22Rv1 (cell line): ENCODE measurements at regions not wholly inside any gene's neighbourhood (a gene's known extent, or its start where the extent isn't known, plus 50 kb on each side); places are given as distances from the start of the nearest gene placed in this dataset.

ENCODE experiments used
- H3K27ac ChIP-seq: fragments of 450-650 bp; 2 replicates; pipeline ENCODE4 v1.5.1; 2017
- ZFX ChIP-seq: fragments of 450-650 bp; IDR thresholded peaks from 2 replicates; pipeline ENCODE4 v1.6.1; 2017; ENCODE audit warnings: antibody characterized with exemption, borderline replicate concordance
- TF ChIP-seq, protein P1 (sequence below): fragments of 450-650 bp; IDR thresholded peaks from 2 replicates; pipeline ENCODE4 v1.5.1; 2017; ENCODE audit warnings: mild to moderate bottlenecking

DNA sequence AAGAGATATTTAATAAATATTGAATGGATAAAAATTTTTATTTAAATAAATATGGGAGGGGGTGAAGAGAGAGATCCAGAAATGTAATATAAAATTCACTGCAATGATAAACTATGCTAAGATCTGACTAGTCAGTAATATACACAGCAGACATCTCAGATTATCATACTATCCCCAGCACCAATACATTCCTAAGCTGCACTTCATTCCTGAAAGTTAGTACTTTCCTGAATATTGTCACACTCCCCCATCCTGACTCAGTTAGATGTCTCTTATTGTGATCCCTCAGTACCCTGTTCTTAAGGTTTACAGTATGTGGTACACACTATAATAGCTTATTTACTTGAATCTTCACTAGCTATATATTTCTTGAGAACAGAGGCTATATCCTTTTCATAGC lies 88.3 kb upstream of the KCNQ5 start:
- H3K27ac ChIP-seq, result no peak overlapping the region
- TF ChIP-seq, protein P1, sequence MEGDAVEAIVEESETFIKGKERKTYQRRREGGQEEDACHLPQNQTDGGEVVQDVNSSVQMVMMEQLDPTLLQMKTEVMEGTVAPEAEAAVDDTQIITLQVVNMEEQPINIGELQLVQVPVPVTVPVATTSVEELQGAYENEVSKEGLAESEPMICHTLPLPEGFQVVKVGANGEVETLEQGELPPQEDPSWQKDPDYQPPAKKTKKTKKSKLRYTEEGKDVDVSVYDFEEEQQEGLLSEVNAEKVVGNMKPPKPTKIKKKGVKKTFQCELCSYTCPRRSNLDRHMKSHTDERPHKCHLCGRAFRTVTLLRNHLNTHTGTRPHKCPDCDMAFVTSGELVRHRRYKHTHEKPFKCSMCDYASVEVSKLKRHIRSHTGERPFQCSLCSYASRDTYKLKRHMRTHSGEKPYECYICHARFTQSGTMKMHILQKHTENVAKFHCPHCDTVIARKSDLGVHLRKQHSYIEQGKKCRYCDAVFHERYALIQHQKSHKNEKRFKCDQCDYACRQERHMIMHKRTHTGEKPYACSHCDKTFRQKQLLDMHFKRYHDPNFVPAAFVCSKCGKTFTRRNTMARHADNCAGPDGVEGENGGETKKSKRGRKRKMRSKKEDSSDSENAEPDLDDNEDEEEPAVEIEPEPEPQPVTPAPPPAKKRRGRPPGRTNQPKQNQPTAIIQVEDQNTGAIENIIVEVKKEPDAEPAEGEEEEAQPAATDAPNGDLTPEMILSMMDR, result no peak
- no peak for TF ChIP-seq ZFX

DNA sequence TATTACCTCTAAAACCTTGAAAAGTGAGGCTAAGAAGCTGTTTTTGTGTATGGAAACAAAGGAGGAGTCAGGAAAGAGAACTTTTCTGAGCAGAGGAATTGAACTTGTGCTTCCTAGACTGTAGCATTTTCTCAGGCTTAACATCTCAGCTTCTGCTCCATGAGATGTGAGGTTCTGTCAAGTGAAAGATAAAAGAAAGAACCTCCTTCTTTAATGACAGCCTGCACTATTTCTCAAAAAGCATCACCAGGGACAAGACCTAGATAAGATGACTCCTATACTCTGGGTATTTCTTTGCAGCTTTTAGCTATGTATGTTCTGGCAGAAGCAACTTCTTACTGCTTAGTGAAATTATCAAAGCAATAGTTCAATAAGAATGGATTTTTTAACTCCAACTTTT lies 87.6 kb upstream of the KCNQ5 start:
- no peak for TF ChIP-seq ZFX
- TF ChIP-seq, protein P1, result no peak
- H3K27ac ChIP-seq, result no peak overlapping the region

DNA sequence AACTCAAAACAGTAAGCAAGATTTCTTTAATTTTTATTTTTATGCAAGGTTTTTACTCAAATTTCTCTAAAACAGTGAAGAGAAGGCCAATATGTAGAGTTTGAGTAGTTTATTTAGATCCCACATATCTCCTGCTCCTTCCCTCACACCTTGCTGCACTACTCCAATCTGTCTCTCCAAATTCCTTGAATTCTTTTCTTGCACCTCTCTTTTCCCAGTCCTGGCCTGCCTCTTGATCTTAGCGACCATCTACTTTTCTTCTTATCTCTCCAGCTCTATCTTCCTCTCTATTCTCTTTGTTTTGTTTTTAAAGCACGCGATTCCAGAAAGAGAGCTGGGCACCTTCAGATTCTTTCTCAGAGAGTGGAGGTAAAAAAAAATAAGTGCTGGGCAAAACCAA lies 86.7 kb upstream of the KCNQ5 start:
- no peak for TF ChIP-seq ZFX
- TF ChIP-seq, protein P1, result no peak
- no peak overlapping the region for H3K27ac ChIP-seq

DNA sequence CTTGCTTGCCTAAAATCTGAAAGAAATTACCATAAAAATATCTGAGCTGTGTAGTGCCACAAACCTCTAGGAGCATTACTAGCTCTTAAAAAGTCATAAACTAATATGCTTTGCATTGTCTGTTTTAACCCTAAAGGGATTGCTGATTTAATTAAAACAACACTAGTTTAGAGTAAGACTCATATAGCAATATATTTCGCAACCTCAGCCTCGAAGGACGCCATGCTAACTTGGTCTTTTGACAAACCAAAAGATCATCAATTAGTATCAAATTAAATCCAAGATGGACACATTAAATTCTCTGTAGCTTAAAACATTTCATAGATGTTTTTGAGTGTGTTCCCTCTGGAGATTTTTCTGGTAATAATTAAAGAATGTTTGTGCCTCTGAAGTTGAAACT lies 74.8 kb upstream of the KCNQ5 start:
- no peak overlapping the region for H3K27ac ChIP-seq
- no peak for TF ChIP-seq ZFX
- TF ChIP-seq, protein P1, result no peak

DNA sequence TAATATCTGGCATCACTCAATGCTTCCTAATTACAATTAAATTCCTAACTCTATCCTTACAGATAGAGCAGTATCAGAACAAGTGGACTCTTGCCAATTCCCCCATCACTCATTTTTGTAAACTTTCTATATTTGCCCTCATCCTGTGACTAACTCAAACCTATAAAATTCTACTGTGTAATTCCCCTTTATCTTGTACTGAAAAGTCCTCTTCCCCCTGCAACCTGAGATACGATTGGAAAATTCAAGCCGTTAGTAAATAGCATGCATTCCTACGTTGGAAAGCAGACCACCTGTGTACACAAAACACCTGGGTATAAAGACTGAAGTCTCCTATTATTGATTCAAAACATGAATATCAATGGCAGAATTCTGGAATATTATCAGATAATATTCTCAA lies 70.4 kb upstream of the KCNQ5 start:
- TF ChIP-seq, protein P1, result no peak
- no peak overlapping the region for H3K27ac ChIP-seq

DNA sequence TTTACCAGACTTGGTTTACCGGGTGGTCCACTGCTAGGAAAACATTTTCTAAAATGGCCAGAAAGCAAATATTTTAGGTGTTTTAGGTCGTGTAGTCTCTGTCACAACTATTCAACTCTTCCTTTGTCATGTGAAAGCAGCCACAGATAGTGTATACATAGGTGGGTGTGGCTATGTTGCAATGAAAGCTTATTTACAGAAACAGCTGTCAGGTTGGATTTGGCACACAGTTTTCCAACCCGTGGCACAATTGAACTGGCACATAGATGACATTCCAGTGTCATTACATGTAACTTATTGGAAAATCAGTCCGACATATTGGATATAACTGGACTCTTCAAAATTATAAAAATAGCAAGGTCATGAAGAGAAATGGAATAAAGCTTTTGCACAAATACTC lies 68.9 kb upstream of the KCNQ5 start:
- TF ChIP-seq, protein P1, result no peak
- H3K27ac ChIP-seq, result no peak overlapping the region

DNA sequence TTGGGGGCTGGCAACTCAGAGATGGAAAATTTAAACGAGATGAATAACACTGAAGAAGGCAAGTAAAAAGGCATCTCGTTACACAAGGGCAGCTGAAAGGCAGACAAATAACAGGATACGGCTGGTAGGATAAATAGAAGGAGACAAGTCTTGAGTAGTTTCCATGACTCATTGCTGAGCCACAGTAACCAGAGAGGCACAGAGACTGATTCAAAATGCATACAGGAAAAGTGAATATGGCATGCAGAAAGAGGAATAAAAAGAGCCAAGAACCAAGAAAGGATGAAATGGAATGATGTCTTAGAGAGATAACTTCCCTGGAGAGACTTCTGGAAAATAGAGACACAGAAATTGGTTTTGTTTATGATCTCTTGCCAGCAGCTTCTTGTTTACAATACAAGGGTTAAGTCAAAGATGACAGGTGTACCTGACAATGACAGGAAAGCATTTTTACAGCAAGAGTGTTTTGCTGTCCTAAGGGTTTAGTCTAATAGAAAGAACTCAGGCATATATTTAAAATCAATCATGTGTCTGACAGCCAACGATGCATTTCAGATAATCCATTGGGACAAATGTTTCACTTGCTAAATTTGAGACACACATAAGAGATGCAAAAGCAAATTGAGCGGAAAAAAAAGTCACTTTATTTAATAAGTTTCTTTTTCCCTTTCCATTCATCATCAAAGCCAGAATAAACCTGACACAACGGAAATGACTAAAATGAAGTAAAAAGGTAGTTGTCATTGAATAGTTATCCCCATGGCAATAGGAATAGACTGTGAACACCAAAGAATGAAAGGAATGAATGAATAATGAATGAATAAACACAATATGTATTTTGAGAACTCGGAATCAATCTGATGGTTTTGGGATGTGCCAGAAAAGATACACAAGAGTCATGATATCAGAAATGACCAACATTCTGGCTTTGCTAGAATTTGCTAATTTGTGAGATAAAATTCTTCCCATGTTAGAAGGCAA lies 68.0 kb upstream of the KCNQ5 start:
- TF ChIP-seq, protein P1, result no peak
- TF ChIP-seq ZFX, result no peak
- H3K27ac ChIP-seq, result no peak overlapping the region
